IMR-90 (cell line): ENCODE measurements at regions not wholly inside any gene's neighbourhood (a gene's known extent, or its start where the extent isn't known, plus 50 kb on each side); places are given as distances from the start of the nearest gene placed in this dataset.

Experiments used
- ATAC-seq: fragments of 200-7000 bp; cut with Tn5 transposase; 2 replicates; pipeline ENCODE4 v1.9.1; 2020; ENCODE audit warnings: low read depth, mild to moderate bottlenecking, moderate library complexity
- BruUV-seq: library from RNA; stranded (reverse); fragments of 400-500 nt; replicated peaks from 2 replicates; lab custom pipeline; 2021; lab: Mats Ljungman, UMichigan
- CTCF ChIA-PET: fragments of 300-600 bp; formaldehyde crosslinking; extraction: SDS; loops from one replicate; lab custom pipeline; 2021; ENCODE audit warnings: antibody characterized with exemption; lab: Yijun Ruan, JAX
- POLR2A ChIA-PET: fragments of 300-600 bp; sonication (Branson Sonifier 250); formaldehyde crosslinking; loops from one replicate; lab custom pipeline; 2022; ENCODE audit warnings: antibody characterized with exemption; ENCODE audit not compliant: unreplicated experiment; lab: Charles Lee
- DNase-seq: peaks from one replicate; pipeline ENCODE4 v3.0.0; 2013
- H2AFZ ChIP-seq: replicated peaks from 2 replicates; pipeline ENCODE3; 2013; ENCODE audit warnings: low read length, mild to moderate bottlenecking; ENCODE audit not compliant: poor library complexity
- H2AK5ac ChIP-seq: 2 replicates; pipeline ENCODE4 v1.6.1; 2013; ENCODE audit warnings: low read depth, low read length, inconsistent platforms
- H2AK9ac ChIP-seq: replicated peaks from 2 replicates; pipeline ENCODE3; 2013; ENCODE audit warnings: mild to moderate bottlenecking, low read depth, low read length, moderate library complexity; ENCODE audit not compliant: poor library complexity
- H2BK120ac ChIP-seq: 2 replicates; pipeline ENCODE4 v1.6.1; 2013; ENCODE audit warnings: low read depth, low read length, inconsistent platforms
- H2BK15ac ChIP-seq: 3 replicates; pipeline ENCODE4 v1.6.1; 2013; ENCODE audit warnings: low read depth, low read length, inconsistent platforms
- H2BK20ac ChIP-seq: 2 replicates; pipeline ENCODE4 v1.6.1; 2013; ENCODE audit warnings: low read depth, mild to moderate bottlenecking, inconsistent platforms, low read length, moderate library complexity
- H2BK5ac ChIP-seq: 2 replicates; pipeline ENCODE4 v1.6.1; 2013; ENCODE audit warnings: mild to moderate bottlenecking, low read depth, low read length, inconsistent platforms; ENCODE audit not compliant: poor library complexity, severe bottlenecking
- H3K14ac ChIP-seq: replicated peaks from 2 replicates; pipeline ENCODE4 v1.6.1; 2013; ENCODE audit warnings: low read depth, low read length, inconsistent platforms
- H3K18ac ChIP-seq: 2 replicates; pipeline ENCODE4 v1.6.1; 2013; ENCODE audit warnings: low read depth, low read length, control low read depth
- H3K23ac ChIP-seq: 2 replicates; pipeline ENCODE4 v1.6.1; 2013; ENCODE audit warnings: low read depth, low read length, inconsistent platforms
- H3K27ac ChIP-seq: 2 replicates; pipeline ENCODE4 v1.5.1; 2013; ENCODE audit warnings: mild to moderate bottlenecking, control low read depth, low read length; ENCODE audit not compliant: insufficient read depth
- H3K27me3 ChIP-seq: 2 replicates; pipeline ENCODE4 v1.6.1; 2013; ENCODE audit warnings: low read length; ENCODE audit not compliant: control insufficient read depth, insufficient read depth
- H3K36me3 ChIP-seq: 2 replicates; pipeline ENCODE4 v1.6.1; 2013; ENCODE audit warnings: low read length, mixed read lengths; ENCODE audit not compliant: control insufficient read depth, insufficient read depth
- H3K4ac ChIP-seq: 2 replicates; pipeline ENCODE4 v1.6.1; 2013; ENCODE audit warnings: low read depth, low read length, inconsistent platforms
- H3K4me1 ChIP-seq: 2 replicates; pipeline ENCODE4 v1.6.1; 2013; ENCODE audit warnings: low read length, mixed read lengths; ENCODE audit not compliant: control insufficient read depth, insufficient read depth
- H3K4me2 ChIP-seq: 2 replicates; pipeline ENCODE4 v1.6.1; 2013; ENCODE audit warnings: low read depth, mild to moderate bottlenecking, control low read depth, low read length, moderate library complexity
- H3K4me3 ChIP-seq: 2 replicates; pipeline ENCODE4 v1.5.1; 2013; ENCODE audit warnings: low read depth, mild to moderate bottlenecking, control low read depth, low read length, moderate library complexity; ENCODE audit not compliant: insufficient read depth
- H3K56ac ChIP-seq: 2 replicates; pipeline ENCODE4 v1.6.1; 2013; ENCODE audit warnings: low read length, inconsistent platforms; ENCODE audit not compliant: insufficient read depth; ENCODE audit errors: extremely low read depth
- H3K79me1 ChIP-seq, 2 experiments: 2 replicates each; pipeline ENCODE4 v1.6.1; 2013; ENCODE audit warnings: low read length in 2 of 2, inconsistent platforms in 1 of 2, low read depth in 1 of 2
- H3K9ac ChIP-seq: 2 replicates; pipeline ENCODE4 v1.6.1; 2013; ENCODE audit warnings: low read depth, low read length, control low read depth
- H3K9me1 ChIP-seq: 2 replicates; pipeline ENCODE4 v1.6.1; 2013; ENCODE audit warnings: low read length, inconsistent platforms; ENCODE audit not compliant: insufficient read depth
- H3K9me3 ChIP-seq: 2 replicates; pipeline ENCODE4 v1.6.1; 2013; ENCODE audit warnings: low read length; ENCODE audit not compliant: control insufficient read depth, insufficient read depth
- H4K20me1 ChIP-seq: 2 replicates; pipeline ENCODE4 v1.6.1; 2013; ENCODE audit warnings: low read length, inconsistent platforms; ENCODE audit not compliant: insufficient read depth
- H4K5ac ChIP-seq: 2 replicates; pipeline ENCODE4 v1.6.1; 2013; ENCODE audit warnings: mild to moderate bottlenecking, low read depth, low read length, control low read depth
- H4K8ac ChIP-seq, 2 experiments: 2 replicates each; pipeline ENCODE4 v1.6.1; 2013; ENCODE audit warnings: low read depth in 2 of 2, low read length in 2 of 2, control low read depth in 1 of 2, inconsistent platforms in 1 of 2
- H4K91ac ChIP-seq: 2 replicates; pipeline ENCODE4 v1.6.1; 2013; ENCODE audit warnings: low read depth, low read length, inconsistent platforms; ENCODE audit not compliant: insufficient read depth
- CHD1 ChIP-seq: IDR thresholded peaks from 2 replicates; pipeline ENCODE4 v1.6.1; 2012; ENCODE audit warnings: low read depth, low read length, improper control_type of control experiment
- ELK1 ChIP-seq: fragments of 150-350 bp; IDR thresholded peaks from 2 replicates; pipeline ENCODE4 v1.6.1; 2016; ENCODE audit warnings: low read depth, mild to moderate bottlenecking, low read length, moderate library complexity, borderline replicate concordance
- MAFK ChIP-seq: IDR thresholded peaks from 2 replicates; pipeline ENCODE4 v1.6.1; 2012; ENCODE audit warnings: low read depth, low read length, improper control_type of control experiment
- MAZ ChIP-seq: IDR thresholded peaks from 2 replicates; pipeline ENCODE4 v1.6.1; 2012; ENCODE audit warnings: low read depth, mild to moderate bottlenecking, low read length, improper control_type of control experiment, moderate library complexity, borderline replicate concordance
- NFE2L2 ChIP-seq: fragments of 150-350 bp; IDR thresholded peaks from 2 replicates; pipeline ENCODE4 v1.6.1; 2016; ENCODE audit warnings: low read depth, mild to moderate bottlenecking, low read length
- POLR2A ChIP-seq: IDR thresholded peaks from 2 replicates; pipeline ENCODE4 v1.6.1; 2012; ENCODE audit warnings: mild to moderate bottlenecking, low read depth, low read length
- RCOR1 ChIP-seq: IDR thresholded peaks from 2 replicates; pipeline ENCODE4 v1.6.1; 2012; ENCODE audit warnings: mild to moderate bottlenecking, low read length, improper control_type of control experiment; ENCODE audit not compliant: insufficient replicate concordance
- SMC3 ChIP-seq: fragments of 150-350 bp; IDR thresholded peaks from 2 replicates; pipeline ENCODE4 v1.6.1; 2016; ENCODE audit warnings: low read depth, mild to moderate bottlenecking, antibody characterized with exemption, low read length, moderate library complexity
- WGBS, 2 experiments: methylation state at CpG; one replicate each; pipeline versions ENCODE4 v1.1.5 to v1.1.7; 2013; ENCODE audit warnings: missing lambda C conversion rate in 2 of 2; ENCODE audit not compliant: insufficient read length in 1 of 2; ENCODE audit errors: extremely low coverage in 2 of 2; 5-methylcytosine and 5-hydroxymethylcytosine counted together
- dilution Hi-C: fragments of 300-500 bp; cut with HindIII; formaldehyde crosslinking; loops from one replicate; pipeline ENCODE4 v1.14.3; 2018; ENCODE audit warnings: low sequenced_read_pairs; ENCODE audit not compliant: unreplicated experiment
- in situ Hi-C: fragments of 300-500 bp; cut with MboI; formaldehyde crosslinking; loops from 3 replicates; pipeline ENCODE4 v1.14.3; 2019; ENCODE audit warnings: low sequenced_read_pairs, inconsistent platforms, mixed read lengths
- intact Hi-C: fragments of 100-400 bp; cut with micrococcal nuclease; formaldehyde crosslinking; loops from 2 replicates; pipeline ENCODE4 v1.10.0; 2022

GRCh38 chr16:8158051-8158450, 432.3 kb downstream of the TMEM114 start:
- no peak overlapping the region for H3K14ac ChIP-seq
- TF ChIP-seq POLR2A (no peak), MAFK (no peak), ELK1 (no peak), NFE2L2 (no peak), MAZ (no peak), RCOR1 (no peak), SMC3 (no peak), CHD1 (no peak)
- DNase-seq = no peak
- H3K9ac ChIP-seq = no peak overlapping the region
- H3K4me2 ChIP-seq = no peak overlapping the region
- no peaks in the 10 kb centered on the region for H3K79me1 ChIP-seq
- H4K20me1 ChIP-seq = no peaks in the 10 kb centered on the region
- no peak overlapping the region for H3K23ac ChIP-seq
- no peaks in the 10 kb centered on the region for H3K4me1 ChIP-seq
- H3K18ac ChIP-seq = no peak overlapping the region
- peaks cover 13% of the 10 kb centered on the region for H3K9me3 ChIP-seq
- in situ Hi-C loops (no loop called here), dilution Hi-C loops (no loop called here), intact Hi-C loops (no loop called here)
- H4K91ac ChIP-seq = no peak overlapping the region
- no CpG with 5 or more reads among the region's 5 CpGs for WGBS, 2 experiments
- H2BK5ac ChIP-seq = no peak overlapping the region
- no peak overlapping the region for H3K56ac ChIP-seq
- H4K5ac ChIP-seq = no peak overlapping the region
- no peak overlapping the region for H2BK15ac ChIP-seq
- H3K36me3 ChIP-seq = no peaks in the 10 kb centered on the region
- H3K4me3 ChIP-seq = no peak overlapping the region
- ATAC-seq = no peak
- no peak overlapping the region for H3K4ac ChIP-seq
- no TSS peak for BruUV-seq
- no peaks in the 10 kb centered on the region for H3K27me3 ChIP-seq
- H3K9me1 ChIP-seq = no peaks in the 10 kb centered on the region
- no peak overlapping the region for H2AFZ ChIP-seq
- POLR2A ChIA-PET = no interaction called here
- no peak overlapping the region for H3K27ac ChIP-seq
- no peak overlapping the region for H4K8ac ChIP-seq
- H2BK120ac ChIP-seq = no peak overlapping the region
- no peak overlapping the region for H2AK9ac ChIP-seq
- H2BK20ac ChIP-seq = no peak overlapping the region
- no peak overlapping the region for H2AK5ac ChIP-seq
- CTCF ChIA-PET = no interaction called here
